ENCODE measurements at regions not wholly inside any gene's neighbourhood (a gene's known extent, or its start where the extent isn't known, plus 50 kb on each side); places are given as distances from the start of the nearest gene placed in this dataset.

- no peak for DNase-seq
Measured at GRCh38 chr7:85883-86515, 106.4 kb upstream of the FAM20C start.

GRCh38 chr7:86629-87028 is 105.7 kb upstream of the FAM20C start:
- DNase-seq = no peak

- no peak for DNase-seq
Measured at GRCh38 chr7:87047-87446, 105.3 kb upstream of the FAM20C start.

GRCh38 chr7:87671-88070 is 104.7 kb upstream of the FAM20C start:
- DNase-seq = no peak

- no peak for DNase-seq
Measured at GRCh38 chr7:88095-88926, 104.1 kb upstream of the FAM20C start.

DNA sequence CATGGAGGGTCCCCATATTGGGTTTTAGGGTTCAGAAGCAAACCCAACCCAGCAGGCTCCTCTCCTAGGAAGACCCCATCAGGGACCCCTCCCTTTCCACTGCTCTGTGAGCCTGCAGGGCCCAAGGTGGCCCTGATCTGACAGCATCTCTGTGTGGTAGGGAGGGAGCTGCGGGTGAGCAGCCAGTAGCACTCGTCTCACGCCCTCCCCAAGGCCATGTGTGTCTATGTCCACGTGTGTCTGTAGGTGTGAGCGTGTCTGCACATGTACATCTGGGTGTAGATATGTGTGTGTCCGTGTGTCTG is 103.5 kb upstream of the FAM20C start:
- DNase-seq = no peak

- no peak for DNase-seq
Measured at GRCh38 chr7:89232-90019, 102.9 kb upstream of the FAM20C start.

GRCh38 chr7:90111-91063 is 102.0 kb upstream of the FAM20C start:
- DNase-seq = no peak

- DNase-seq = no peak
Measured at GRCh38 chr7:91396-92175, 100.8 kb upstream of the FAM20C start.

DNA sequence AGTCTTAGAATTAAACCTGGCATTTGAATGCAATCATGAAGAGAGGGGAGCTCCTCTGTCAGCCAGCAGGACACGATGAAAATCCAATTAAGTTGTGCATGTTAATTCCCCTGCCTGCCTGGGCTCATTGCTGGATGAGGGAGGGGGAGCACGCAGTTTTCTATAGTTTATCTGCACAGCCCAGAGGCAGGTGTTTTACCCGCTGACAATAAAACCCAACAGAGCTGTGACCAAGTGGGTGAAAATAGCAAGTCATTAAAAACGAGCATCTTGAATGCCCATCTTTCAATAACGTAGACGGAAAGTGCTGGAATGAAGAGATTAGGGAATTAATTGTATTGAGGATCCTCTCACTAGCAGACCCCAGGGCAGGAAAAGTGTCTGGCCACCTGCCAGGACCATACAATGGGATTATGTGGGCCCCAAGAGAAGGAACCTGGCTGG is 100.1 kb upstream of the FAM20C start:
- no peak for DNase-seq

DNA sequence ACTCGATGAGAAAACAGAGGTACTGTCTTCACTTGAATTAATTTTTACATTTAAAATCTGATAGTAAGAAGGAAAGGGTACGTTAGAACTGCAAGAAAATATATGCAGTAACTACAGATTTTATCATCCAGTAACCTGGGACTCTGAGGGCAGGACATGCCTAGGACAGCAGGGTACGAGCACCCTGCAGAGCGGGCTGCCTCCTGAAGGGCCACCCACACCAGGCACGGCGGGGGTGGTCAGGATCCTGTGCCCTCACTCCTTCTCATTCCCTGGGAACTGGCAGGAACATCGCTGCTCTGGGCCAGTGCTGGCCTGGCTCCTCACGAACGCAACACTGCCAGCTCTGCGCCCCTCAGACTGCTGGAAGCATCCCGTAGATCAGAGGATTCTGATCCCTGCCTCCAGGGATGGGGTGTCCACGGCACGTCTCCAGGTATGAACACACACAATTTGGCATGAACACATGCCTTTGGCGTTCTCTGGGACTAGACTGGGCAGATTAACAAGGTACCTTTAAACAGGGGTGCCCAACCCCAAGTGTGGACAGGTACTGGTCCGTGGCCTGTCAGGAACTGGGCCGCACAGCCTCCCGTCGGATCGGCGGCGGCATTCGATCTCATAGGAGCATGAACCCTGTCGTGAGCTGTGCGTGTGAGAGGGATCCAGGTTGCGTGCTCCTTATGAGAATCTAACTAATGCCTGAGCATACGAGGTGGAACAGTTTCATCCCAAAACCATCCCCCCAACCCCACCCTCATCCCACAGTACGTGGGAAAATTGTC is 99.3 kb upstream of the FAM20C start:
- DNase-seq = no peak

DNA sequence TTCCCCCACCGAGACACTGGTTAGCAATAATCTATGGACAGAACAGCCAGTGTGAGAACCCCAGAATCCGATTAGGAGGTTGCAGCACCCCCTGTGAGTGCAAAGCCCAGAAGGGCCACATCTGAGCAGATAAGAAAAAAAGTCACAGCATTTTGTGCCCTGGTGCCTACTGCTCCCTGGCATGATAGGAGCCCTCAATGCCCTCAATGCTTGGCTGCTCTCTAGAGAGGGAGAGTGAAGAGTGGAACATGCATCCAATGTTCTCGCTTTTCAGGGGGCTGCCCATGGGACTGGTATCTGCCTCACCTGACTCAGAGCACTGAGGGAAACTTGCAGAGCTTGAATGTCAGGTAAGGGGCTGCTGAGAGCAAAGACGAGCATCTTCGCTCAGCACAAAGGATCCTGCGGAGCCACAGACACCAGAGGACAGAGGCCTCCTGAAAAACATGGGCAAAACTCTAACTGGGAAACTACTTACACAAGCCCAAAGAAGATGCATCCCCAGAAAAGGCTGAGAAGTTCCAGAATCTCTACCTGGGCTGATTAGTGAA is 98.0 kb upstream of the FAM20C start:
- DNase-seq = no peak

- DNase-seq = no peak
Measured at GRCh38 chr7:95180-95862, 97.0 kb upstream of the FAM20C start.

DNA sequence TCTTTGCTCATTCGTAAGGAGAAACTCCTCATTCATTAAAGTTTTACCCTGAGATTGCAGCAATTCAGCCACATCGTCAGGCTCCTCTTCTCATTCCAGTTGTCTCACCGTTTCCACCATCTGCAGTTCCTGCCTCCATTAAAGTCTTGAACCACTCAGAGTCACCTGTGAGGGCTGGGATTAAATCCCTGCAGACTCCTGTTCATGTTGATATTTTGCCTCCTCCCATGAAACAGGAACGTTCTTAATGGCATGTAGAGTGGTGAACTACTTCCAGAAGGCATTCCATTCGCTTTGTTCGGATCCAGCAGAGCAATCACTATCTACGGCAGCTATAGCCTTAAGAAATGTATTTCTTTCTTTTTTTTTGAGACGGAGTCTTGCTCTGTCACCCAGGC is 96.5 kb upstream of the FAM20C start:
- no peak for DNase-seq

DNA sequence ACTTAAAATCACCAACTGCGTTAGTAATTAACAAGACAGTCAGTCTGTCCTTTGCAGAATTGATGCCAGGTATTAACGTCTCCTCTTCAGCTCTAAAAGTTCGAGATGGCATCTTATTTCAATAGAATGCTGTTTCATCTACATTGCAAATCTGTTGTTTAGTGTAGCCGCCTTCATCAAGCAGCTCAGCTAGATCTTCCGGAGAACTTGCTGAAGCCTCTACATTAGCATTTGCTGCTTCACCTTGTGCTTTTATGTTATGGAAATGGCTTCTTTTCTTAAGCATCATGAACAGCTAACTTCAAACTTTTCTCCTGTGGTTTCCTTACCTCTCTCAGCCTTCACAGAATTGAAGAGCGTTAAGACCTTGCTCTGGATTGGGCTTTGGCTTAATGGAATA is 95.5 kb upstream of the FAM20C start:
- DNase-seq = no peak

GRCh38 chr7:97310-97841 is 95.0 kb upstream of the FAM20C start:
- DNase-seq = no peak

DNA sequence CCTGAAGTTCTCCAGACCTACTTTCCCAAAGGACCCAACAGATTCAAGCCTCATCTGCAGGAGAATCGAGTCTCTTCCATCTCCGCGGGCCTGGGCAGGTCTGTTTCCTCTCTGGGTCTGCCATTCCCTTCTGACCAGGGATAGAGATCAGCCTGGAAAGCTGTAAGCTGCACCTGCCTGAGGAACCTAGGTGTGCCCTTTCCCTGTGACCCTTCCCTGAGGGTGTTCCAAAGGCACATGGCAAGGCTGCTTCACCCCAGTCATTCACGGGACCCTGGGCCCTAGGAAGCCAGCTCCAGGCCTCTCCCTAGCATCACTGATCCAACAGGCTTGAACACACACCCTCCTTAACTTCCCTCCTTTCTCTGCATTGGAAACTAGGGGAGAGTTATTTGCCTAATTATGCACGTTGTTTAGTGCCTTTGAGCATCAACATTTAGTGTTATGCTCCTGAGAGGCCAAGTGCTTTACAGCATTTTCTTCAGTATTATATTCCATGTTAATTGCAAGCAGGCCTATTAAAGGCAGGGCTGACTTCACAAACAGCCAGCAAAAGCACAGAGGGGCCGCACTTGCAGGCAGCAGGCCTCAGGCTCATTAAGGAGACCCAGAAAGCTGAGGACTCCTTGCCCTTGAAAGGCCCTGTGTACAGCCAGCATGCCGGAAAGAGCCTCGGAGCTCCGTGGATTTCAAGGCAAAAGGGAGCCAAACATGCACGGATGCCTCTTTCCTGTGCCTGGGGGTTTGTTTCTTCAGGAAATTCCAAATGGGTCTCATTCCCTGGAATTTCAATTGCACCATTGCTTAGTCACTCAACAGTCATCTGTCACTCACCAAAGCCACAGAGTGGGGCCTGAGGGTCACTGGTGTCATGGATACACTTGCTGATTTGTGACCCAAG is 91.0 kb upstream of the FAM20C start:
- DNase-seq = no peak

DNA sequence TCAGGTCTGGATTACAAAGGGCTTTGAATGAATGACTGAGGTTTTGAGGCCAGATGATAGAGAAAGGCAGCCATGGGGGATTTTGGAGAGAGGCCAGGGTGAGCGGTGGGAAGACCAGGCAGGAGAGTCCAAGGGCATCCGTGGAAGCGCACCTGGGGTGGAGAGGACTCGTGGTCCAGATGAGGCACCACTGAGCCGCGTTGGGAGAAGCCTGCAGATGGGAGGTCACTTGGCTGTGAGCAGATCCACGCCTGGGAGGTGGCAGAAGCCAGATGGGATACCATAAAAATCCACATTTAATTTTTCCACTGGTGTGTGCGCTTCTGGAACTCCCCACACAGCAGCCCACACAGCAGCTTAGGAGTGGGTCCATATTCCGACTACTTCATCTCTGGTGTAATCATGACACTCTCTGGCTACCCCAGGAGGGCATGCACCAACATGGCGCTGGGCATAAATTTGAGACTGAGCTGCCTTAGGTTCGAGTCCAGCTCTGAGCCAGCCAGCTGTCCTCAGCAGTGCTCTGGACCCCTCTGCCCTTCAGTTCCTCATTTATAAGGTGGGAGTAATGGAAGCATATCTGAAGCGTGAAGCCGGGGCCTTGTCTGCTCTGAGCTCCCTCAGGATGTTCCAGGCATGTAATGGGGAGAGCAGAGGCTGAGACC is 90.2 kb upstream of the FAM20C start:
- no peak for DNase-seq

Measured in activated CD4-positive, CD25-positive, alpha-beta regulatory T cell treated with anti-CD3 and anti-CD28 coated beads, Interleukin-2, amount 50 U/mL, for 72 hours (primary cell).